ENCODE measurements at regions not wholly inside any gene's neighbourhood (a gene's known extent, or its start where the extent isn't known, plus 50 kb on each side); places are given as distances from the start of the nearest gene placed in this dataset.

DNA sequence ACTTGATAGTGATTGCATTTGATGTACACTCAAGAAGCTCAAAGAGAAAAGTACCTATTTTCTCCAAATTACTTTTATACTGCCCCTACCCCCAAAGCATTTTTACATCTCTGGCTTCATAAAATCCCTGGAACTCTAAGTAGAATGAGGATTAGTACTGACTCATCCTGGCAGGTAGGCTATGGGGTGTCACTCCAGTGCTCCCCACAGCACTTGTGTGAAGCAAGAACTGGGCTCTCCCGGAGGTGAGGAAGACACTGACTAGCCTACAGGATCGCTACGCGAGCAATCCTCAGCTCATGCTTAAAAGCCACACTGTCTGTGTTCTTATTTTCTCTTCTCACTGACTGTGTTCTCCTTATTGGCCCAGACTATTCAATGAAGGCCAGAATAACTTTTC, 90.4 kb upstream of the NDP start:
- H2BK5ac ChIP-seq (ENCODE audit: insufficient read length, low read length) = no peak overlapping the region
- H3K4me1 ChIP-seq (ENCODE audit: insufficient read depth, low read length) = no peaks in the 10 kb centered on the region
- H3K27ac Mint-ChIP-seq = no peak overlapping the region
- H2AFZ ChIP-seq (ENCODE audit: low read length) = no peak overlapping the region
- H2AK5ac ChIP-seq (ENCODE audit: insufficient read length, low read length) = no peak overlapping the region
- H3K14ac ChIP-seq (ENCODE audit: insufficient read depth, low read length) = no peak overlapping the region
- no peak overlapping the region for H3K4me2 ChIP-seq (ENCODE audit: insufficient read depth, insufficient read length, low read length)
- H4K20me1 ChIP-seq (ENCODE audit: control insufficient read depth, insufficient read depth, insufficient read length) = no peaks in the 10 kb centered on the region
- no peaks in the 10 kb centered on the region for H3K79me1 ChIP-seq (ENCODE audit: insufficient read depth, low read depth, low read length, poor library complexity, severe bottlenecking)
- H3K79me2 ChIP-seq (ENCODE audit: insufficient read depth, low read length) = no peaks in the 10 kb centered on the region
- H3K4me3 Mint-ChIP-seq = no peak overlapping the region
- no peak overlapping the region for H3K18ac ChIP-seq (ENCODE audit: insufficient read length, low read depth, low read length)
- peaks cover 0 to 6% (median 0%) of the 10 kb centered on the region in 3 experiments; a peak in 4 of 7 replicates for H3K36me3 Mint-ChIP-seq (ENCODE audit: insufficient read depth in 1 of 3, low read depth in 3 of 3)
- WGBS (ENCODE audit: extremely low coverage, insufficient read length, low lambda C conversion rate) = no CpG with 5 or more reads among the region's 4 CpGs
- H4K8ac ChIP-seq (replicated peaks; ENCODE audit: insufficient read length, low read depth, low read length) = no peak overlapping the region
- H3K23ac ChIP-seq (ENCODE audit: insufficient read length, low read depth, low read length) = no peak overlapping the region
- no peak overlapping the region for H3K56ac ChIP-seq (ENCODE audit: insufficient read length, low read depth, low read length)
- H2BK120ac ChIP-seq (ENCODE audit: low read depth, low read length, poor library complexity, severe bottlenecking) = no peak overlapping the region
- H3K4ac ChIP-seq (ENCODE audit: low read depth, low read length) = no peak overlapping the region
- no peak overlapping the region for H3K9ac ChIP-seq (ENCODE audit: extremely low read depth, insufficient read length, low read length)
- H3K9me3 Mint-ChIP-seq = peaks cover 53 to 64% of the 10 kb centered on the region in 2 experiments
- H2BK20ac ChIP-seq (ENCODE audit: low read depth, low read length, poor library complexity, severe bottlenecking) = no peak overlapping the region
- no peaks in the 10 kb centered on the region for H3K27me3 ChIP-seq (ENCODE audit: insufficient read depth, low read length)
- TF ChIP-seq, protein P1, sequence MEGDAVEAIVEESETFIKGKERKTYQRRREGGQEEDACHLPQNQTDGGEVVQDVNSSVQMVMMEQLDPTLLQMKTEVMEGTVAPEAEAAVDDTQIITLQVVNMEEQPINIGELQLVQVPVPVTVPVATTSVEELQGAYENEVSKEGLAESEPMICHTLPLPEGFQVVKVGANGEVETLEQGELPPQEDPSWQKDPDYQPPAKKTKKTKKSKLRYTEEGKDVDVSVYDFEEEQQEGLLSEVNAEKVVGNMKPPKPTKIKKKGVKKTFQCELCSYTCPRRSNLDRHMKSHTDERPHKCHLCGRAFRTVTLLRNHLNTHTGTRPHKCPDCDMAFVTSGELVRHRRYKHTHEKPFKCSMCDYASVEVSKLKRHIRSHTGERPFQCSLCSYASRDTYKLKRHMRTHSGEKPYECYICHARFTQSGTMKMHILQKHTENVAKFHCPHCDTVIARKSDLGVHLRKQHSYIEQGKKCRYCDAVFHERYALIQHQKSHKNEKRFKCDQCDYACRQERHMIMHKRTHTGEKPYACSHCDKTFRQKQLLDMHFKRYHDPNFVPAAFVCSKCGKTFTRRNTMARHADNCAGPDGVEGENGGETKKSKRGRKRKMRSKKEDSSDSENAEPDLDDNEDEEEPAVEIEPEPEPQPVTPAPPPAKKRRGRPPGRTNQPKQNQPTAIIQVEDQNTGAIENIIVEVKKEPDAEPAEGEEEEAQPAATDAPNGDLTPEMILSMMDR (conservative IDR thresholded peaks at IDR 0.05) = no peak
- H3T11ph ChIP-seq (ENCODE audit: low read length) = no peak overlapping the region
- H3K23me2 ChIP-seq (ENCODE audit: insufficient read length, low read depth, low read length, poor library complexity, severe bottlenecking) = no peaks in the 10 kb centered on the region
- no peak overlapping the region for H3K27ac ChIP-seq (ENCODE audit: insufficient read length, low read depth, low read length)
- no peaks in the 10 kb centered on the region for H3K4me1 Mint-ChIP-seq
- H2BK12ac ChIP-seq (ENCODE audit: insufficient read length, low read depth, low read length) = no peak overlapping the region
- no peak for DNase-seq
- H3K9me3 ChIP-seq (ENCODE audit: control insufficient read depth, low read depth, low read length) = peaks cover 20% of the 10 kb centered on the region
- no peak overlapping the region for H4K5ac ChIP-seq (ENCODE audit: insufficient read length, low read depth, low read length)
- no peak overlapping the region for H4K91ac ChIP-seq (ENCODE audit: insufficient read length, low read depth, low read length)
- H2BK15ac ChIP-seq (ENCODE audit: low read depth, low read length) = no peak overlapping the region
- no peaks in the 10 kb centered on the region for H3K27me3 Mint-ChIP-seq (ENCODE audit: low read depth)
